ENCODE measurements at regions not wholly inside any gene's neighbourhood (a gene's known extent, or its start where the extent isn't known, plus 50 kb on each side); places are given as distances from the start of the nearest gene placed in this dataset.

DNA sequence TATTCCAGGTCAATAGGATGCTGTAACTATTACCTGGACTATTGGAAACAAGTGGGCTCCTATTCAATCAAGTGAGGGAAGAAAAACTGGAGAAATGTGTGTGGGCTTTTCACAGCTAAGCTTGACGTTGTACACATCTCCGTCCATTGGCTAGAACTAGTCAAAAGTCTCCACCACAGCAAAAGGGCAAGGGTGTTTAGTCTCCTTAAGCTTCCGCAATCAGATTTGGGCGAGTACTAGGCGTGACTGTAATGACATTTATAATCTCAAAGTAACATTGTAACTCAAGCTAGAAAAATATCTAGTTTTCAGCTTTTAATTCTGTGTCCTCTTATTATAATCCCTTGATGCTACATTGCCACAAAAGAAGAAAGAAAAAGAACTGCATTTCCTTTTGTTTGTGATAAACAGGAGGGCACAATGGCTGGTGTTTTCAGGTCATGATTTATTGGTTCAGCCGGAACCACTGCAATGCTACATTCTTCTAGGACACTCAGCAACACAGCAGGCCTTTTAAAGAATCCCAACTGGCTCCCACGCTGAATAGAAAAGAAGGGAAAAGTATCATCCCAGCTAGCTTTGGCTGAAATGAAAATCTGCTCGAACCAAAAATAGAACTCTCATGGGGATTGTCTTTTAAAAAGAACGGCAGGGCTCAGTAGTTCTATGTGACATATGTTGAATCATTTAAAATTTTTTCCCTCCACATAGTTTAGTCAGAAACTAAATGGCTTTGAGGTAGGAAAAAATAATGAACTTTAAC lies 387.7 kb downstream of the BTBD3 start:
- DNase-seq (ENCODE audit: low spot score) = no peak
- TF ChIP-seq, protein P1, sequence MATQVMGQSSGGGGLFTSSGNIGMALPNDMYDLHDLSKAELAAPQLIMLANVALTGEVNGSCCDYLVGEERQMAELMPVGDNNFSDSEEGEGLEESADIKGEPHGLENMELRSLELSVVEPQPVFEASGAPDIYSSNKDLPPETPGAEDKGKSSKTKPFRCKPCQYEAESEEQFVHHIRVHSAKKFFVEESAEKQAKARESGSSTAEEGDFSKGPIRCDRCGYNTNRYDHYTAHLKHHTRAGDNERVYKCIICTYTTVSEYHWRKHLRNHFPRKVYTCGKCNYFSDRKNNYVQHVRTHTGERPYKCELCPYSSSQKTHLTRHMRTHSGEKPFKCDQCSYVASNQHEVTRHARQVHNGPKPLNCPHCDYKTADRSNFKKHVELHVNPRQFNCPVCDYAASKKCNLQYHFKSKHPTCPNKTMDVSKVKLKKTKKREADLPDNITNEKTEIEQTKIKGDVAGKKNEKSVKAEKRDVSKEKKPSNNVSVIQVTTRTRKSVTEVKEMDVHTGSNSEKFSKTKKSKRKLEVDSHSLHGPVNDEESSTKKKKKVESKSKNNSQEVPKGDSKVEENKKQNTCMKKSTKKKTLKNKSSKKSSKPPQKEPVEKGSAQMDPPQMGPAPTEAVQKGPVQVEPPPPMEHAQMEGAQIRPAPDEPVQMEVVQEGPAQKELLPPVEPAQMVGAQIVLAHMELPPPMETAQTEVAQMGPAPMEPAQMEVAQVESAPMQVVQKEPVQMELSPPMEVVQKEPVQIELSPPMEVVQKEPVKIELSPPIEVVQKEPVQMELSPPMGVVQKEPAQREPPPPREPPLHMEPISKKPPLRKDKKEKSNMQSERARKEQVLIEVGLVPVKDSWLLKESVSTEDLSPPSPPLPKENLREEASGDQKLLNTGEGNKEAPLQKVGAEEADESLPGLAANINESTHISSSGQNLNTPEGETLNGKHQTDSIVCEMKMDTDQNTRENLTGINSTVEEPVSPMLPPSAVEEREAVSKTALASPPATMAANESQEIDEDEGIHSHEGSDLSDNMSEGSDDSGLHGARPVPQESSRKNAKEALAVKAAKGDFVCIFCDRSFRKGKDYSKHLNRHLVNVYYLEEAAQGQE (IDR thresholded peaks at IDR 0.05) = no peak
- TF ChIP-seq SP1 (IDR thresholded peaks at IDR 0.05) (no peak), YY1 (IDR thresholded peaks at IDR 0.05) (no peak), RAD21 (IDR thresholded peaks at IDR 0.05) (no peak), EGR1 (IDR thresholded peaks at IDR 0.05; ENCODE audit: low read depth in 2 of 2) (no peak), HNF4G (IDR thresholded peaks at IDR 0.05) (no peak), NR2F2 (IDR thresholded peaks at IDR 0.05) (no peak), RXRA (IDR thresholded peaks at IDR 0.05) (no peak), JUND (IDR thresholded peaks at IDR 0.05) (no peak), GABPA (IDR thresholded peaks at IDR 0.05 in 1 of 2, conservative IDR thresholded peaks at IDR 0.05 in 1 of 2) (no peak)
- TF ChIP-seq, protein P2, sequence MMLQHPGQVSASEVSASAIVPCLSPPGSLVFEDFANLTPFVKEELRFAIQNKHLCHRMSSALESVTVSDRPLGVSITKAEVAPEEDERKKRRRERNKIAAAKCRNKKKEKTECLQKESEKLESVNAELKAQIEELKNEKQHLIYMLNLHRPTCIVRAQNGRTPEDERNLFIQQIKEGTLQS (IDR thresholded peaks at IDR 0.05) = no peak
- TF ChIP-seq, protein P3, sequence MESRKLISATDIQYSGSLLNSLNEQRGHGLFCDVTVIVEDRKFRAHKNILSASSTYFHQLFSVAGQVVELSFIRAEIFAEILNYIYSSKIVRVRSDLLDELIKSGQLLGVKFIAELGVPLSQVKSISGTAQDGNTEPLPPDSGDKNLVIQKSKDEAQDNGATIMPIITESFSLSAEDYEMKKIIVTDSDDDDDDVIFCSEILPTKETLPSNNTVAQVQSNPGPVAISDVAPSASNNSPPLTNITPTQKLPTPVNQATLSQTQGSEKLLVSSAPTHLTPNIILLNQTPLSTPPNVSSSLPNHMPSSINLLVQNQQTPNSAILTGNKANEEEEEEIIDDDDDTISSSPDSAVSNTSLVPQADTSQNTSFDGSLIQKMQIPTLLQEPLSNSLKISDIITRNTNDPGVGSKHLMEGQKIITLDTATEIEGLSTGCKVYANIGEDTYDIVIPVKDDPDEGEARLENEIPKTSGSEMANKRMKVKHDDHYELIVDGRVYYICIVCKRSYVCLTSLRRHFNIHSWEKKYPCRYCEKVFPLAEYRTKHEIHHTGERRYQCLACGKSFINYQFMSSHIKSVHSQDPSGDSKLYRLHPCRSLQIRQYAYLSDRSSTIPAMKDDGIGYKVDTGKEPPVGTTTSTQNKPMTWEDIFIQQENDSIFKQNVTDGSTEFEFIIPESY (IDR thresholded peaks at IDR 0.05) = no peak
- TF ChIP-seq, protein P4, sequence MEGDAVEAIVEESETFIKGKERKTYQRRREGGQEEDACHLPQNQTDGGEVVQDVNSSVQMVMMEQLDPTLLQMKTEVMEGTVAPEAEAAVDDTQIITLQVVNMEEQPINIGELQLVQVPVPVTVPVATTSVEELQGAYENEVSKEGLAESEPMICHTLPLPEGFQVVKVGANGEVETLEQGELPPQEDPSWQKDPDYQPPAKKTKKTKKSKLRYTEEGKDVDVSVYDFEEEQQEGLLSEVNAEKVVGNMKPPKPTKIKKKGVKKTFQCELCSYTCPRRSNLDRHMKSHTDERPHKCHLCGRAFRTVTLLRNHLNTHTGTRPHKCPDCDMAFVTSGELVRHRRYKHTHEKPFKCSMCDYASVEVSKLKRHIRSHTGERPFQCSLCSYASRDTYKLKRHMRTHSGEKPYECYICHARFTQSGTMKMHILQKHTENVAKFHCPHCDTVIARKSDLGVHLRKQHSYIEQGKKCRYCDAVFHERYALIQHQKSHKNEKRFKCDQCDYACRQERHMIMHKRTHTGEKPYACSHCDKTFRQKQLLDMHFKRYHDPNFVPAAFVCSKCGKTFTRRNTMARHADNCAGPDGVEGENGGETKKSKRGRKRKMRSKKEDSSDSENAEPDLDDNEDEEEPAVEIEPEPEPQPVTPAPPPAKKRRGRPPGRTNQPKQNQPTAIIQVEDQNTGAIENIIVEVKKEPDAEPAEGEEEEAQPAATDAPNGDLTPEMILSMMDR (IDR thresholded peaks at IDR 0.05; ENCODE audit: low read depth, low read length, missing input control) = no peak
- TF ChIP-seq, protein P5, sequence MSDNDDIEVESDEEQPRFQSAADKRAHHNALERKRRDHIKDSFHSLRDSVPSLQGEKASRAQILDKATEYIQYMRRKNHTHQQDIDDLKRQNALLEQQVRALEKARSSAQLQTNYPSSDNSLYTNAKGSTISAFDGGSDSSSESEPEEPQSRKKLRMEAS (IDR thresholded peaks at IDR 0.05) = no peak
- Histone ChIP-seq H3K36me3 (ENCODE audit: control insufficient read depth in 4 of 4, insufficient read depth in 3 of 4, low read depth in 1 of 4, low read length in 3 of 4) (no peaks in the 10 kb centered on the region), H3K4me1 (ENCODE audit: control insufficient read depth in 4 of 4, insufficient read depth in 4 of 4, low read length in 3 of 4) (no peaks in the 10 kb centered on the region), H3K4me3 (ENCODE audit: low read depth in 1 of 3, low read length in 3 of 3) (no peak overlapping the region), H3K9me3 (ENCODE audit: control insufficient read depth in 4 of 4, low read length in 3 of 4) (peaks cover 0 to 3% (median 0%) of the 10 kb centered on the region in 4 donors), H3K9ac (ENCODE audit: low read depth in 1 of 2, low read length in 2 of 2) (no peak overlapping the region), H3K27me3 (ENCODE audit: control insufficient read depth in 4 of 4, insufficient read depth in 4 of 4, low read length in 3 of 4) (no peaks in the 10 kb centered on the region), H3K27ac (ENCODE audit: low read depth in 1 of 2, low read length in 2 of 2) (no peak overlapping the region)
- 79% methylated on average over 9 of the region's 9 CpGs for WGBS

DNA sequence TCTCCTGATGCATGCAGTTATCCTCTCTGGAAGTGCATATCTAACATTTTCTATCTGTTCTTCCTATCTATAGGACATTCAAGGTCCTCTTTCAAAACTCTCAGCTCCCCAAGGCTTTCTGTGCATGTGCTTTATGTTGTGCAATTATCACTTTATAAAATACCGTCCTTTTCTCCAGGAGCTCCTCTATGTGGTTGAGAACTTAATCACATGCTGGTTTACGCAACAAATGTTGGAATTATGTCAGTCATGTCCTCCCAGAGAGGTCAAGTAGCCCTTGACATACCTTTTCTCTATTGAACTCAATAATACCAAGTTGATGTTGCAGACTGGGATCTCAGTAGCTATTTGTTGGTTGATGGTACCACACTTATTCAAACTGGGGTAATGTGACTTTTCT lies 388.4 kb downstream of the BTBD3 start:
- Histone ChIP-seq H3K9me3 (ENCODE audit: control insufficient read depth in 4 of 4, low read length in 3 of 4) (peaks cover 0 to 3% (median 0%) of the 10 kb centered on the region in 4 donors), H3K4me1 (ENCODE audit: control insufficient read depth in 4 of 4, insufficient read depth in 4 of 4, low read length in 3 of 4) (no peaks in the 10 kb centered on the region), H3K9ac (ENCODE audit: low read depth in 1 of 2, low read length in 2 of 2) (no peak overlapping the region), H3K36me3 (ENCODE audit: control insufficient read depth in 4 of 4, insufficient read depth in 3 of 4, low read depth in 1 of 4, low read length in 3 of 4) (no peaks in the 10 kb centered on the region), H3K27me3 (ENCODE audit: control insufficient read depth in 4 of 4, insufficient read depth in 4 of 4, low read length in 3 of 4) (no peaks in the 10 kb centered on the region), H3K4me3 (ENCODE audit: low read depth in 1 of 3, low read length in 3 of 3) (no peak overlapping the region), H3K27ac (ENCODE audit: low read depth in 1 of 2, low read length in 2 of 2) (no peak overlapping the region)
- WGBS = 66% methylated on average over 2 of the region's 2 CpGs
- DNase-seq (ENCODE audit: low spot score) = no peak
- TF ChIP-seq NR2F2 (IDR thresholded peaks at IDR 0.05) (no peak), TAF1 (conservative IDR thresholded peaks at IDR 0.05) (no peak), GABPA (IDR thresholded peaks at IDR 0.05 in 1 of 2, conservative IDR thresholded peaks at IDR 0.05 in 1 of 2) (no peak), FOXA1 (IDR thresholded peaks at IDR 0.05) (no peak), JUND (IDR thresholded peaks at IDR 0.05) (no peak), FOXA2 (IDR thresholded peaks at IDR 0.05) (no peak), HNF4A (conservative IDR thresholded peaks at IDR 0.05) (no peak), SP1 (IDR thresholded peaks at IDR 0.05) (no peak), YY1 (IDR thresholded peaks at IDR 0.05) (no peak), EGR1 (IDR thresholded peaks at IDR 0.05; ENCODE audit: low read depth in 2 of 2) (no peak)
- TF ChIP-seq, protein P4 (IDR thresholded peaks at IDR 0.05; ENCODE audit: low read depth, low read length, missing input control) = no peak
- TF ChIP-seq, protein P2 (IDR thresholded peaks at IDR 0.05) = no peak
